SK-N-SH (cell line): ENCODE measurements at regions not wholly inside any gene's neighbourhood (a gene's known extent, or its start where the extent isn't known, plus 50 kb on each side); places are given as distances from the start of the nearest gene placed in this dataset.

Source experiments
- CTCF ChIA-PET: fragments of 300-600, 350-600 bp; formaldehyde crosslinking; extraction: SDS; loops from one replicate; lab custom pipeline; 2021; lab: Yijun Ruan, JAX
- POLR2A ChIA-PET: fragments of 350-600 bp; sonication (Branson Sonifier 250); formaldehyde crosslinking; extraction: SDS; loops from one replicate; lab custom pipeline; 2020; ENCODE audit warnings: antibody characterized with exemption, inconsistent platforms; lab: Yijun Ruan, JAX
- DNase-seq: peaks from one replicate; pipeline ENCODE4 v3.0.0; 2012
- H2AFZ ChIP-seq: fragments of 200-600 bp; sonication (generic); 2 replicates; pipeline ENCODE4 v1.8.1; 2016; ENCODE audit warnings: antibody characterized with exemption, mild to moderate bottlenecking, low read depth
- H3F3A ChIP-seq: fragments of 200-600 bp; sonication (generic); replicated peaks from 2 replicates; pipeline ENCODE3; 2016; ENCODE audit warnings: antibody characterized with exemption, mild to moderate bottlenecking; ENCODE audit not compliant: insufficient read depth
- H3K27ac ChIP-seq, 2 experiments: fragments of 200-500 bp in 1 of 2; fragments of 200-600 bp in 1 of 2; sonication (Bioruptor generic) in 1 of 2; sonication (generic), shearing (Covaris generic) in 1 of 2; 2 replicates each; pipeline versions ENCODE4 v1.5.1 to v1.6.1; 2014 to 2016; ENCODE audit warnings: low read depth in 2 of 2, inconsistent platforms in 1 of 2, low read length in 1 of 2, mild to moderate bottlenecking in 1 of 2, mixed read lengths in 1 of 2
- H3K27me3 ChIP-seq: fragments of 200-600 bp; sonication (generic), shearing (Covaris generic); 2 replicates; pipeline ENCODE4 v1.6.1; 2016; ENCODE audit warnings: mixed run types; ENCODE audit not compliant: insufficient read depth
- H3K36me3 ChIP-seq, 2 experiments: fragments of 200-500 bp in 1 of 2; fragments of 200-600 bp in 1 of 2; sonication (Bioruptor generic) in 1 of 2; sonication (generic) in 1 of 2; replicated peaks in 1 of 2; 2 replicates each; pipeline versions ENCODE3 to v1.5.1; 2014 to 2016; ENCODE audit warnings: low read length in 1 of 2, mild to moderate bottlenecking in 1 of 2; ENCODE audit not compliant: insufficient read depth in 2 of 2, control insufficient read depth in 1 of 2
- H3K4me1 ChIP-seq, 2 experiments: fragments of 200-500 bp in 1 of 2; fragments of 200-600 bp in 1 of 2; sonication (Bioruptor generic) in 1 of 2; sonication (generic), shearing (Covaris generic) in 1 of 2; 2 replicates each; pipeline versions ENCODE4 v1.5.1 to v1.6.1; 2014 to 2016; ENCODE audit warnings: low read depth in 1 of 2, low read length in 1 of 2, mixed run types in 1 of 2; ENCODE audit not compliant: insufficient read depth in 2 of 2, control insufficient read depth in 1 of 2
- H3K4me2 ChIP-seq: fragments of 200-600 bp; sonication (generic), shearing (Covaris generic); 2 replicates; pipeline ENCODE4 v1.6.1; 2017; ENCODE audit warnings: mixed run types
- H3K4me3 ChIP-seq, 2 experiments: fragments of 200-500 bp in 1 of 2; fragments of 200-600 bp in 1 of 2; sonication (Bioruptor generic) in 1 of 2; sonication (generic), shearing (Covaris generic) in 1 of 2; 2 replicates each; pipeline versions ENCODE4 v1.5.1 to v1.8.1; 2014 to 2016; ENCODE audit warnings: low read depth in 2 of 2, inconsistent platforms in 1 of 2, low read length in 1 of 2, mild to moderate bottlenecking in 1 of 2, mixed read lengths in 1 of 2, moderate library complexity in 1 of 2
- H3K79me2 ChIP-seq: fragments of 200-600 bp; sonication (generic); 2 replicates; pipeline ENCODE4 v1.8.1; 2017; ENCODE audit warnings: mild to moderate bottlenecking; ENCODE audit not compliant: insufficient read depth
- H3K9ac ChIP-seq: fragments of 200-600 bp; sonication (generic); 2 replicates; pipeline ENCODE4 v1.6.1; 2017; ENCODE audit warnings: mixed run types
- H3K9me2 ChIP-seq: fragments of 200-600 bp; sonication (generic); 2 replicates; pipeline ENCODE4 v1.6.1; 2017; ENCODE audit warnings: mixed run types
- H3K9me3 ChIP-seq: fragments of 200-600 bp; sonication (generic); 2 replicates; pipeline ENCODE4 v1.6.1; 2017; ENCODE audit warnings: mixed run types, mild to moderate bottlenecking, moderate library complexity
- H4K20me1 ChIP-seq: fragments of 200-600 bp; sonication (generic); 2 replicates; pipeline ENCODE4 v1.6.1; 2017; ENCODE audit warnings: mild to moderate bottlenecking, mixed run types; ENCODE audit not compliant: insufficient read depth
- CHD2 ChIP-seq: fragments of 150-350 bp; IDR thresholded peaks from 2 replicates; pipeline ENCODE4 v1.6.1; 2018; ENCODE audit warnings: low read length; ENCODE audit not compliant: partially characterized antibody
- ELF1 ChIP-seq: IDR thresholded peaks from 2 replicates; pipeline ENCODE4 v1.4.0; 2012
- FOXJ3 ChIP-seq: sonication (generic); formaldehyde crosslinking; IDR thresholded peaks from 2 replicates; pipeline ENCODE4 v1.5.1; 2020; ENCODE audit warnings: mild to moderate bottlenecking, missing genetic modification reagents
- FOXM1 ChIP-seq: IDR thresholded peaks from 2 replicates; pipeline ENCODE4 v1.4.0; 2012; ENCODE audit warnings: low read depth, mild to moderate bottlenecking
- GABPA ChIP-seq: IDR thresholded peaks from 2 replicates; pipeline ENCODE4 v1.4.0; 2012; ENCODE audit warnings: low read depth, mild to moderate bottlenecking
- GATA2 ChIP-seq: sonication (generic); formaldehyde crosslinking; IDR thresholded peaks from 2 replicates; pipeline ENCODE4 v1.5.0; 2020; ENCODE audit warnings: mild to moderate bottlenecking, missing genetic modification reagents
- MXI1 ChIP-seq: IDR thresholded peaks from 2 replicates; pipeline ENCODE4 v1.6.1; 2012; ENCODE audit warnings: mild to moderate bottlenecking, low read depth, low read length, improper control_type of control experiment
- NRF1 ChIP-seq: IDR thresholded peaks from 2 replicates; pipeline ENCODE4 v1.6.1; 2012; ENCODE audit warnings: low read depth, mild to moderate bottlenecking, low read length
- PBX3 ChIP-seq: IDR thresholded peaks from 2 replicates; pipeline ENCODE4; 2012
- RAD21 ChIP-seq: IDR thresholded peaks from 2 replicates; pipeline ENCODE4 v1.6.1; 2012; ENCODE audit warnings: mild to moderate bottlenecking, low read length
- RCOR1 ChIP-seq: fragments of 150-350 bp; IDR thresholded peaks from 2 replicates; pipeline ENCODE4 v1.6.1; 2017; ENCODE audit warnings: antibody characterized with exemption, low read length
- REST ChIP-seq: IDR thresholded peaks from 2 replicates; pipeline ENCODE4 v1.6.1; 2012; ENCODE audit warnings: mild to moderate bottlenecking, low read depth, low read length, moderate library complexity
- RFX5 ChIP-seq: IDR thresholded peaks from 2 replicates; pipeline ENCODE4 v1.6.1; 2012; ENCODE audit warnings: mild to moderate bottlenecking, improper control_type of control experiment, low read length
- RXRA ChIP-seq: IDR thresholded peaks from 2 replicates; pipeline ENCODE4 v1.4.0; 2012; ENCODE audit warnings: low read depth, mild to moderate bottlenecking, borderline replicate concordance
- SIN3A ChIP-seq: IDR thresholded peaks from 2 replicates; pipeline ENCODE4 v1.6.1; 2012; ENCODE audit warnings: low read depth, mild to moderate bottlenecking, low read length, moderate library complexity, borderline replicate concordance
- TAF1 ChIP-seq: IDR thresholded peaks from 2 replicates; pipeline ENCODE4 v1.6.1; 2012; ENCODE audit warnings: low read depth, mild to moderate bottlenecking, low read length, moderate library complexity, borderline replicate concordance
- TCF12 ChIP-seq: IDR thresholded peaks from 2 replicates; pipeline ENCODE4 v1.4.0; 2012
- USF2 ChIP-seq: fragments of 150-350 bp; IDR thresholded peaks from 2 replicates; pipeline ENCODE4 v1.6.1; 2017; ENCODE audit warnings: antibody characterized with exemption, low read length, low read depth, borderline replicate concordance
- YY1 ChIP-seq: IDR thresholded peaks from 2 replicates; pipeline ENCODE4 v1.4.0; 2012; ENCODE audit warnings: low read depth, mild to moderate bottlenecking
- WGBS: methylation state at CpG from one replicate; pipeline ENCODE4 v1.1.6; 2017; ENCODE audit warnings: low lambda C conversion rate; 5-methylcytosine and 5-hydroxymethylcytosine counted together
- TF ChIP-seq, protein P1 (sequence below): IDR thresholded peaks from 2 replicates; pipeline ENCODE4 v1.4.0; 2012; ENCODE audit warnings: low read depth, borderline replicate concordance

DNA sequence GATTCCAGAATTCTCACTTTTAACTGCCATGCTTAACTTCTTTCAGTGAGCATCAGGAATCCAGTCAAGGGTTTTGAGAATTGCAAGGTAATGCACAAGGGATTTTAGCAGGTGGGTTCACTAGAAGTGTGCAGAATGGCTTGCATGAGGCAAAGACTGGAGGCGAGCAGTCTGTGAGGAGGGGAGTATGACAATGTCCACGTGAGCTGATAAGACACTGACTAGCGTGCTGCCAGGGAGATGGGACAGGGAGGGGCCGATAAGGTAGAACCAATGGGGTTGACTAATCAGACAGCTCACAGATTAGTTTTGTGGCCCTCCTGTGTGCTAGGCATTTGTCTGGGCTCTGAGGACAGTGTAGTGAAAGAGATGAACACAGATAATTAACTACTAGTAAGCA, 102.0 kb upstream of the DAZL start:
- Histone ChIP-seq H3K4me3 (no peak overlapping the region), H3K36me3 (no peaks in the 10 kb centered on the region), H3F3A (no peaks in the 10 kb centered on the region), H3K27me3 (no peaks in the 10 kb centered on the region), H3K4me2 (no peak overlapping the region), H3K9me3 (no peaks in the 10 kb centered on the region), H3K27ac (no peak overlapping the region), H3K79me2 (no peaks in the 10 kb centered on the region), H3K9ac (no peak overlapping the region), H2AFZ (no peak overlapping the region), H3K4me1 (no peaks in the 10 kb centered on the region), H3K9me2 (no peaks in the 10 kb centered on the region), H4K20me1 (no peaks in the 10 kb centered on the region)
- no peak for DNase-seq
- TF ChIP-seq YY1 (no peak), RFX5 (no peak), USF2 (no peak), NRF1 (no peak), SIN3A (no peak), PBX3 (no peak), TAF1 (no peak), MXI1 (no peak), CHD2 (no peak), ELF1 (no peak), RAD21 (no peak), FOXM1 (no peak), RXRA (no peak), GATA2 (CRISPR knock-in tag) (no peak), FOXJ3 (CRISPR knock-in tag) (no peak), RCOR1 (no peak), REST (no peak), GABPA (no peak), TCF12 (no peak)
- TF ChIP-seq, protein P1, sequence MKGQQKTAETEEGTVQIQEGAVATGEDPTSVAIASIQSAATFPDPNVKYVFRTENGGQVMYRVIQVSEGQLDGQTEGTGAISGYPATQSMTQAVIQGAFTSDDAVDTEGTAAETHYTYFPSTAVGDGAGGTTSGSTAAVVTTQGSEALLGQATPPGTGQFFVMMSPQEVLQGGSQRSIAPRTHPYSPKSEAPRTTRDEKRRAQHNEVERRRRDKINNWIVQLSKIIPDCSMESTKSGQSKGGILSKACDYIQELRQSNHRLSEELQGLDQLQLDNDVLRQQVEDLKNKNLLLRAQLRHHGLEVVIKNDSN = no peak
- ChIA-PET POLR2A (no interaction called here), CTCF (interaction anchor here (0.6 to 1.4 kb wide), 2 partner anchors 11 to 1711 kb away, joined by 3 to 4 read pairs; no protein-coding TSS in a partner anchor)
- WGBS = 38% methylated on average over 4 of the region's 4 CpGs
